SIG-M5 (cell line): ENCODE measurements at regions not wholly inside any gene's neighbourhood (a gene's known extent, or its start where the extent isn't known, plus 50 kb on each side); places are given as distances from the start of the nearest gene placed in this dataset.
"Not testable (repeated sequence)": the region's sequence is repeated elsewhere in the genome, so short reads cannot be mapped to it uniquely, and the experiment has no call there.

Source experiments
- DNase-seq: peaks from one replicate; lab custom pipeline; 2025; lab: John Stamatoyannopoulos, UW

- DNase-seq: no peak
Measured at GRCh38 chr6:137709424-137710236, 157.4 kb upstream of the TNFAIP3 start.

- DNase-seq: no peak
Measured at GRCh38 chr6:137711972-137712371, 155.1 kb upstream of the TNFAIP3 start.

GRCh38 chr6:137712587-137712986 lies 154.5 kb upstream of the TNFAIP3 start:
- DNase-seq: no peak

GRCh38 chr6:137715589-137716045 lies 151.4 kb upstream of the TNFAIP3 start:
- DNase-seq: no peak

GRCh38 chr6:137717074-137718073 lies 149.7 kb upstream of the TNFAIP3 start:
- no peak for DNase-seq

- DNase-seq: not testable (repeated sequence)
Measured at GRCh38 chr6:137718903-137719302, 148.2 kb upstream of the TNFAIP3 start.

- DNase-seq: no peak
Measured at GRCh38 chr6:137722749-137723272, 144.2 kb upstream of the TNFAIP3 start.

- DNase-seq: no peak
Measured at GRCh38 chr6:137723273-137724017, 143.6 kb upstream of the TNFAIP3 start.

- no peak for DNase-seq
Measured at GRCh38 chr6:137724018-137724403, 143.0 kb upstream of the TNFAIP3 start.

GRCh38 chr6:137724495-137725211 lies 142.4 kb upstream of the TNFAIP3 start:
- DNase-seq: no peak

- no peak for DNase-seq
Measured at GRCh38 chr6:137725949-137726348, 141.1 kb upstream of the TNFAIP3 start.

- DNase-seq: no peak
Measured at GRCh38 chr6:137726582-137726981, 140.5 kb upstream of the TNFAIP3 start.

GRCh38 chr6:137727216-137727765 lies 139.8 kb upstream of the TNFAIP3 start:
- DNase-seq: no peak

- DNase-seq: no peak
Measured at GRCh38 chr6:137728386-137729349, 138.4 kb upstream of the TNFAIP3 start.

GRCh38 chr6:137729866-137730629 lies 137.0 kb upstream of the TNFAIP3 start:
- no peak for DNase-seq

GRCh38 chr6:137731600-137731959 lies 135.5 kb upstream of the TNFAIP3 start:
- no peak for DNase-seq

- peak; percentile 86 for DNase-seq
Measured at GRCh38 chr6:137731960-137732616, 135.0 kb upstream of the TNFAIP3 start.

- DNase-seq: no peak
Measured at GRCh38 chr6:137733372-137733771, 133.7 kb upstream of the TNFAIP3 start.
